HepG2 (cell line): ENCODE measurements at regions not wholly inside any gene's neighbourhood (a gene's known extent, or its start where the extent isn't known, plus 50 kb on each side); places are given as distances from the start of the nearest gene placed in this dataset.
A peak's percentile ranks its signal among the peaks of the same experiment; 100 is the strongest.

Experiments used
- ATAC-seq: fragments of 200-7000 bp; cut with Tn5 transposase; 3 replicates; pipeline ENCODE4 v1.9.1; 2020; ENCODE audit warnings: mild to moderate bottlenecking, moderate library complexity
- BruUV-seq: library from RNA; stranded (reverse); fragments of 400-500 nt; replicated peaks from 2 replicates; lab custom pipeline; 2021; lab: Mats Ljungman, UMichigan
- CTCF ChIA-PET: fragments of 300-600 bp; formaldehyde crosslinking; extraction: SDS; loops from one replicate; lab custom pipeline; 2021; ENCODE audit warnings: low total read pairs, inconsistent platforms, low intra/inter-chr PET ratio; lab: Yijun Ruan, JAX
- POLR2A ChIA-PET: fragments of 350-600 bp; sonication (Branson Sonifier 250); formaldehyde crosslinking; loops from one replicate; lab custom pipeline; 2020; ENCODE audit warnings: antibody characterized with exemption, inconsistent platforms; lab: Yijun Ruan, JAX
- DNase-seq: peaks from one replicate; pipeline ENCODE4 v3.0.0-alpha.2; 2015; ENCODE audit warnings: low spot score
- FAIRE-seq: peaks from 3 replicates; lab custom pipeline; 2011; peaks lifted over from hg19 to GRCh38; lab: Jason Lieb, UNC
- H2AFZ ChIP-seq: one replicate; pipeline ENCODE4 v1.6.1; 2011; ENCODE audit warnings: low read length, inconsistent platforms
- H3K27ac ChIP-seq: fragments of 300-600 bp; 3 replicates; pipeline ENCODE4 v1.8.0; 2011; ENCODE audit warnings: mixed run types, mild to moderate bottlenecking, mixed read lengths, low read length, inconsistent platforms; ENCODE audit not compliant: insufficient read depth; ENCODE audit errors: extremely low read length
- H3K27me3 ChIP-seq, 2 experiments: fragments of 200-600 bp in 1 of 2; 2 replicates in 1 of 2; 3 replicates in 1 of 2; pipeline versions ENCODE4 v1.6.0 to v1.8.0; 2011; ENCODE audit warnings: low read length in 2 of 2, mild to moderate bottlenecking in 2 of 2, moderate library complexity in 2 of 2, inconsistent platforms in 1 of 2; ENCODE audit not compliant: insufficient read depth in 2 of 2, control insufficient read depth in 1 of 2
- H3K36me3 ChIP-seq, 2 experiments: fragments of 200-600 bp in 1 of 2; replicated peaks in 1 of 2; 2 replicates in 1 of 2; 3 replicates in 1 of 2; pipeline versions ENCODE4 v1.5.1 to v1.8.0; 2011; ENCODE audit warnings: low read length in 2 of 2, inconsistent platforms in 1 of 2; ENCODE audit not compliant: insufficient read depth in 2 of 2, control insufficient read depth in 1 of 2
- H3K4me1 ChIP-seq: 2 replicates; pipeline ENCODE4 v1.5.1; 2012; ENCODE audit warnings: low read length, inconsistent platforms; ENCODE audit not compliant: insufficient read depth
- H3K4me2 ChIP-seq: 2 replicates; pipeline ENCODE4 v1.6.0; 2011; ENCODE audit warnings: low read depth, low read length, inconsistent platforms
- H3K4me3 ChIP-seq, 3 experiments: fragments of 200-600 bp in 1 of 3; sonication (generic), shearing (Covaris generic) in 1 of 3; replicated peaks in 1 of 3; 2 replicates each; pipeline ENCODE4 v1.5.1; 2011 to 2016; ENCODE audit warnings: low read length in 3 of 3, inconsistent platforms in 2 of 3, low read depth in 2 of 3, mild to moderate bottlenecking in 2 of 3, control low read depth in 1 of 3, mixed read lengths in 1 of 3; ENCODE audit not compliant: insufficient read depth in 1 of 3
- H3K79me2 ChIP-seq: one replicate; pipeline ENCODE4 v1.6.1; 2011; ENCODE audit warnings: low read length, inconsistent platforms; ENCODE audit not compliant: insufficient read depth
- H3K9ac ChIP-seq: 2 replicates; pipeline ENCODE4 v1.6.0; 2011; ENCODE audit warnings: mild to moderate bottlenecking, low read depth, low read length, inconsistent platforms; ENCODE audit not compliant: insufficient read depth
- H3K9me3 ChIP-seq: 2 replicates; pipeline ENCODE4 v1.5.1; 2012; ENCODE audit warnings: mild to moderate bottlenecking, low read length
- H4K20me1 ChIP-seq: 2 replicates; pipeline ENCODE4 v1.6.0; 2011; ENCODE audit warnings: inconsistent platforms, mild to moderate bottlenecking, low read length, moderate library complexity; ENCODE audit not compliant: insufficient read depth
- CEBPB ChIP-seq: IDR thresholded peaks from 2 replicates; pipeline ENCODE4 v1.6.1; 2011; ENCODE audit warnings: low read depth, low read length, improper control_type of control experiment, borderline replicate concordance
- FOXA3 ChIP-seq: IDR thresholded peaks from 2 replicates; pipeline ENCODE4 v1.6.1; 2016; ENCODE audit warnings: missing genetic modification reagents, missing compliant biosample characterization
- MYPOP ChIP-seq: sonication (generic); formaldehyde crosslinking; IDR thresholded peaks from 2 replicates; pipeline ENCODE4 v1.8.1; 2023; ENCODE audit warnings: mild to moderate bottlenecking, moderate library complexity, missing genetic modification reagents
- SKIL ChIP-seq: sonication (generic); formaldehyde crosslinking; IDR thresholded peaks from 2 replicates; pipeline ENCODE4 v1.8.0; 2022; ENCODE audit warnings: missing genetic modification reagents, mild to moderate bottlenecking, moderate library complexity, borderline replicate concordance
- SP1 ChIP-seq, 2 experiments: fragments of 450-650 bp in 1 of 2; sonication (generic) in 1 of 2; formaldehyde crosslinking in 1 of 2; IDR thresholded peaks; 2 replicates each; pipeline versions ENCODE4 v1.4.0 to v1.6.1; 2016 to 2020; ENCODE audit warnings: missing genetic modification reagents in 1 of 2
- SRSF1 ChIP-seq: fragments of 200-400 bp; formaldehyde crosslinking; optimal IDR thresholded peaks from 2 replicates; pipeline ENCODE3; 2017; ENCODE audit warnings: mild to moderate bottlenecking, low read depth, low read length, moderate library complexity
- SUZ12 ChIP-seq: fragments of 150-350 bp; IDR thresholded peaks from 2 replicates; pipeline ENCODE4 v1.6.1; 2014; ENCODE audit warnings: low read depth, low read length
- TBX2 ChIP-seq: sonication (generic); formaldehyde crosslinking; IDR thresholded peaks from 2 replicates; pipeline ENCODE4 v1.5.0; 2020; ENCODE audit warnings: missing genetic modification reagents, mild to moderate bottlenecking, borderline replicate concordance
- WIZ ChIP-seq: sonication (generic); formaldehyde crosslinking; IDR thresholded peaks from 2 replicates; pipeline ENCODE4 v1.5.1; 2020; ENCODE audit warnings: mild to moderate bottlenecking, missing genetic modification reagents
- ZBTB3 ChIP-seq: sonication (generic); formaldehyde crosslinking; IDR thresholded peaks from 2 replicates; pipeline ENCODE4 v1.4.0; 2020; ENCODE audit warnings: low read depth, mild to moderate bottlenecking, moderate library complexity, missing genetic modification reagents, borderline replicate concordance
- ZBTB42 ChIP-seq: sonication (generic); formaldehyde crosslinking; IDR thresholded peaks from 2 replicates; pipeline ENCODE4 v1.5.0; 2020; ENCODE audit warnings: mild to moderate bottlenecking, missing genetic modification reagents
- ZBTB8A ChIP-seq: sonication (generic); formaldehyde crosslinking; IDR thresholded peaks from 2 replicates; pipeline ENCODE4 v1.4.0; 2020; ENCODE audit warnings: mild to moderate bottlenecking, low read depth, missing genetic modification reagents, borderline replicate concordance
- ZFP36L1 ChIP-seq: sonication (generic); formaldehyde crosslinking; IDR thresholded peaks from 2 replicates; pipeline ENCODE4 v1.8.0; 2022; ENCODE audit warnings: mild to moderate bottlenecking, missing genetic modification reagents, moderate library complexity
- ZNF33A ChIP-seq: sonication (generic); formaldehyde crosslinking; IDR thresholded peaks from 2 replicates; pipeline ENCODE4 v1.5.1; 2020; ENCODE audit warnings: missing genetic modification reagents, mild to moderate bottlenecking, moderate library complexity, borderline replicate concordance
- ZNF367 ChIP-seq: sonication (generic); formaldehyde crosslinking; IDR thresholded peaks from 2 replicates; pipeline ENCODE4 v1.4.0; 2020; ENCODE audit warnings: missing genetic modification reagents, borderline replicate concordance
- ZNF530 ChIP-seq: sonication (generic); formaldehyde crosslinking; IDR thresholded peaks from 2 replicates; pipeline ENCODE4 v1.5.0; 2020; ENCODE audit warnings: low read depth, mild to moderate bottlenecking, missing genetic modification reagents
- ZNF7 ChIP-seq: IDR thresholded peaks from 2 replicates; pipeline ENCODE4 v1.6.1; 2016; ENCODE audit warnings: missing biosample characterization, missing genetic modification reagents
- ZNF788 ChIP-seq: sonication (generic); formaldehyde crosslinking; IDR thresholded peaks from 2 replicates; pipeline ENCODE4 v1.5.0; 2020; ENCODE audit warnings: mild to moderate bottlenecking, missing genetic modification reagents, borderline replicate concordance
- WGBS: methylation state at CpG from one replicate; pipeline ENCODE4 v1.1.6; 2017; ENCODE audit warnings: low lambda C conversion rate; 5-methylcytosine and 5-hydroxymethylcytosine counted together
- in situ Hi-C: cut with HindIII; loops from 2 replicates; pipeline ENCODE4 v1.10.0; 2017; ENCODE audit warnings: low pct_unique_long_range_greater_than_20kb; ENCODE audit not compliant: extremely low pct_ligation_motif_present
- intact Hi-C: fragments of 100-400 bp; cut with micrococcal nuclease; formaldehyde crosslinking; loops from one replicate; pipeline ENCODE4 v1.10.0; 2022; ENCODE audit not compliant: unreplicated experiment

- TF ChIP-seq SUZ12 (no peak), ZNF530 (CRISPR knock-in tag) (no peak), ZNF367 (CRISPR knock-in tag) (no peak), CEBPB (peak; percentile 18; the same call in 1 of the 2 replicates), SKIL (no peak), ZNF7 (no peak), ZNF33A (no peak), SP1 (IDR thresholded peaks at IDR 0.05) (no peak), SP1 (CRISPR knock-in tag; IDR thresholded peaks at IDR 0.05) (no peak), FOXA3 (CRISPR knock-in tag) (peak; percentile 20; the same call in 1 of the 2 replicates), TBX2 (no peak), ZBTB8A (CRISPR knock-in tag) (no peak)
Measured at GRCh38 chr7:21358648-21359047, 69.2 kb upstream of the SP4 start (continued).

DNA sequence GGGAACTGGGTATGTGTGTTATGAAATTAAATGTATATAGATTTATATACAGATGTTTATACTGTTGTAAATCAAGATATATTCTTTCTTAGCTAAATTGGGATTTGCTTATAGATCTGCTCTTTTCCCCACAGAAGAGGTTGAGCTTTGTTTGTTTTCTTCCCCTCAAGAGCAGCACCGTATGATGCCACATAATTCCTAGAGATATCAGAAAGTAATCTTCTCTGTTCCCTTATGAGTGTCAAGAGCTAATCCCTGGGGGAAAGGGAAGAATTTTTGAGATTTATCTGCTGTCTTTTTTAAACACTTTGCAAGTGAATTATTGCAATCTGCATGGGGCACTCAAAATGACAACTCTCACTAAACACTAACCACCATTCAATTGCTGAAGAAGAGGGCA lies 68.7 kb upstream of the SP4 start:
- no peak for FAIRE-seq
- no peak overlapping the region for H3K9ac ChIP-seq
- TF ChIP-seq WIZ (CRISPR knock-in tag), result no peak
- TF ChIP-seq ZNF788 (CRISPR knock-in tag), result no peak
- TF ChIP-seq SRSF1, result no peak
- TF ChIP-seq MYPOP, result no peak
- TF ChIP-seq ZFP36L1 (CRISPR knock-in tag), result no peak
- no peak for TF ChIP-seq ZBTB3
- no peak for TF ChIP-seq ZBTB42
- H3K27ac ChIP-seq, result no peak overlapping the region
- WGBS, result 65% methylated on average over 1 of the region's 1 CpG
- no peaks in the 10 kb centered on the region for H3K36me3 ChIP-seq
- H3K4me1 ChIP-seq, result no peaks in the 10 kb centered on the region
- H2AFZ ChIP-seq, result no peak overlapping the region
- no peaks in the 10 kb centered on the region for H4K20me1 ChIP-seq
- CTCF ChIA-PET, result no interaction called here
- H3K79me2 ChIP-seq, result no peaks in the 10 kb centered on the region
- no TSS peak for BruUV-seq
- ATAC-seq, result no peak
- no peak for DNase-seq
- no peak overlapping the region for H3K4me2 ChIP-seq
- in situ Hi-C loops (no loop called here), intact Hi-C loops (no loop called here)
- H3K27me3 ChIP-seq, result no peaks in the 10 kb centered on the region
- no peak overlapping the region for H3K4me3 ChIP-seq
- H3K9me3 ChIP-seq, result no peaks in the 10 kb centered on the region
- POLR2A ChIA-PET, result no interaction called here
